Stomach (tissue), 8 donors: ENCODE measurements at regions not wholly inside any gene's neighbourhood (a gene's known extent, or its start where the extent isn't known, plus 50 kb on each side); places are given as distances from the start of the nearest gene placed in this dataset.

ENCODE experiments used
- DNase-seq, 2 donors: peaks; one replicate each; pipeline versions ENCODE4 v3.0.0 to v3.0.0-alpha.2; 2013 to 2019
- H3K27ac ChIP-seq, 5 donors: fragments of 200-600 bp in 4 of 5; sonication (generic) in 4 of 5; one replicate each; pipeline ENCODE4 v1.5.1; 2013 to 2019; ENCODE audit warnings: mild to moderate bottlenecking in 1 of 5, moderate library complexity in 1 of 5
- H3K27me3 ChIP-seq, 3 donors: fragments of 200-600 bp; sonication (generic); one replicate each; pipeline ENCODE4 v1.5.1; 2017 to 2019; ENCODE audit warnings: mixed run types in 1 of 3
- H3K36me3 ChIP-seq, 4 donors: fragments of 200-600 bp; sonication (generic); 1 replicate in 3 of 4; 2 replicates in 1 of 4; pipeline ENCODE4 v1.5.1; 2016 to 2019
- H3K4me1 ChIP-seq, 4 donors: fragments of 200-600 bp; sonication (generic); one replicate each; pipeline ENCODE4 v1.5.1; 2016 to 2019
- H3K4me3 ChIP-seq, 4 donors: fragments of 200-600 bp; sonication (generic) in 3 of 4; one replicate each; pipeline ENCODE4 v1.5.1; 2016 to 2019; ENCODE audit warnings: mild to moderate bottlenecking in 1 of 4
- H3K9me3 ChIP-seq, 4 donors: fragments of 200-600 bp; sonication (generic); one replicate each; pipeline ENCODE4 v1.5.1; 2016 to 2019
- CTCF ChIP-seq, 7 experiments: fragments of 450-650 bp in 4 of 7; fragments of 200-600 bp in 3 of 7; sonication (generic) in 3 of 7; IDR thresholded peaks; one replicate each; pipeline ENCODE4 v1.5.1; 2016 to 2019; ENCODE audit warnings: antibody characterized with exemption in 7 of 7, control low read depth in 2 of 7, mild to moderate bottlenecking in 1 of 7
- EP300 ChIP-seq: sonication (generic); formaldehyde crosslinking; IDR thresholded peaks from one replicate; pipeline ENCODE4 v1.6.1; 2017; ENCODE audit warnings: antibody characterized with exemption
- POLR2A ChIP-seq, 4 donors: fragments of 450-650 bp; IDR thresholded peaks; one replicate each; pipeline ENCODE4 v1.6.1; 2016; ENCODE audit warnings: antibody characterized with exemption in 4 of 4, control low read depth in 2 of 4, mild to moderate bottlenecking in 1 of 4, moderate library complexity in 1 of 4
- POLR2AphosphoS5 ChIP-seq, 3 donors: sonication (generic); formaldehyde crosslinking; IDR thresholded peaks; one replicate each; pipeline ENCODE4 v1.6.1; 2016; ENCODE audit warnings: antibody characterized with exemption in 3 of 3
- WGBS, 5 donors: extraction: QIAGEN DNeasy Blood & Tissue Kit in 3 of 5; methylation state at CpG; one replicate each; pipeline versions ENCODE4 v1.1.5 to v1.1.7; 2013 to 2018; 5-methylcytosine and 5-hydroxymethylcytosine counted together
- intact Hi-C: fragments of 100-400 bp; cut with DNase I; formaldehyde crosslinking; loops from one replicate; pipeline ENCODE4 v1.15.1; 2023; ENCODE audit warnings: low total_unique reads
- donor health status: healthy with polysubstance abuse.
- donor health status: Bipolar disorder and iron deficiency.
- donor health status: healthy.

- no peak for TF ChIP-seq CTCF (IDR thresholded peaks at IDR 0.05)
- TF ChIP-seq POLR2AphosphoS5 (IDR thresholded peaks at IDR 0.05): no peak
- TF ChIP-seq POLR2A (IDR thresholded peaks at IDR 0.05): no peak
- no peak for TF ChIP-seq EP300
- Histone ChIP-seq H3K27ac (no peak overlapping the region), H3K36me3 (no peaks in the 10 kb centered on the region), H3K4me1 (no peaks in the 10 kb centered on the region), H3K27me3 (no peaks in the 10 kb centered on the region), H3K9me3 (no peaks in the 10 kb centered on the region), H3K4me3 (no peak overlapping the region)
- intact Hi-C loops: no loop called here
- WGBS, 5 donors: 54 to 71% (median 57%) methylated on average over 3 of the region's 3 CpGs
- no peak for DNase-seq
Observed at GRCh38 chr21:26412885-26413284, 160.2 kb downstream of the CYYR1 start.

GRCh38 chr21:26409735-26410134 lies 163.4 kb downstream of the CYYR1 start:
- no peak overlapping the region for H3K27ac ChIP-seq
- intact Hi-C loops: no loop called here
- no peaks in the 10 kb centered on the region for H3K27me3 ChIP-seq
- no peak overlapping the region for H3K4me3 ChIP-seq
- 60 to 71% (median 64%) methylated on average over 4 of the region's 4 CpGs for WGBS, 5 donors
- H3K36me3 ChIP-seq: no peaks in the 10 kb centered on the region
- no peak for DNase-seq
- H3K9me3 ChIP-seq: no peaks in the 10 kb centered on the region
- peaks cover 0 to 6% (median 2%) of the 10 kb centered on the region in 4 donors for H3K4me1 ChIP-seq
- no peak for TF ChIP-seq CTCF (IDR thresholded peaks at IDR 0.05)
- no peak for TF ChIP-seq POLR2AphosphoS5 (IDR thresholded peaks at IDR 0.05)
- TF ChIP-seq EP300: no peak
- no peak for TF ChIP-seq POLR2A (IDR thresholded peaks at IDR 0.05)

GRCh38 chr21:26408511-26408910 lies 164.6 kb downstream of the CYYR1 start:
- no peak for TF ChIP-seq CTCF (IDR thresholded peaks at IDR 0.05)
- TF ChIP-seq EP300: no peak
- TF ChIP-seq POLR2AphosphoS5 (IDR thresholded peaks at IDR 0.05): no peak
- no peak for TF ChIP-seq POLR2A (IDR thresholded peaks at IDR 0.05)
- H3K4me1 ChIP-seq: peaks cover 0 to 6% (median 2%) of the 10 kb centered on the region in 4 donors
- intact Hi-C loops: no loop called here
- DNase-seq: no peak
- no peaks in the 10 kb centered on the region for H3K9me3 ChIP-seq
- H3K27ac ChIP-seq: no peak overlapping the region
- no peaks in the 10 kb centered on the region for H3K36me3 ChIP-seq
- H3K4me3 ChIP-seq: no peak overlapping the region
- no peaks in the 10 kb centered on the region for H3K27me3 ChIP-seq

GRCh38 chr21:26406526-26406925 lies 166.6 kb downstream of the CYYR1 start:
- no peak for DNase-seq
- no peaks in the 10 kb centered on the region for H3K9me3 ChIP-seq
- TF ChIP-seq POLR2AphosphoS5 (IDR thresholded peaks at IDR 0.05): no peak
- TF ChIP-seq POLR2A (IDR thresholded peaks at IDR 0.05): no peak
- no peak for TF ChIP-seq CTCF (IDR thresholded peaks at IDR 0.05)
- no peak for TF ChIP-seq EP300
- H3K4me1 ChIP-seq: peaks cover 0 to 6% (median 2%) of the 10 kb centered on the region in 4 donors
- H3K4me3 ChIP-seq: no peak overlapping the region
- no peak overlapping the region for H3K27ac ChIP-seq
- no peaks in the 10 kb centered on the region for H3K36me3 ChIP-seq
- H3K27me3 ChIP-seq: no peaks in the 10 kb centered on the region
- 27 to 52% (median 33%) methylated on average over 1 of the region's 1 CpG for WGBS, 5 donors
- intact Hi-C loops: no loop called here
